ENCODE measurements at regions not wholly inside any gene's neighbourhood (a gene's known extent, or its start where the extent isn't known, plus 50 kb on each side); places are given as distances from the start of the nearest gene placed in this dataset.

DNA sequence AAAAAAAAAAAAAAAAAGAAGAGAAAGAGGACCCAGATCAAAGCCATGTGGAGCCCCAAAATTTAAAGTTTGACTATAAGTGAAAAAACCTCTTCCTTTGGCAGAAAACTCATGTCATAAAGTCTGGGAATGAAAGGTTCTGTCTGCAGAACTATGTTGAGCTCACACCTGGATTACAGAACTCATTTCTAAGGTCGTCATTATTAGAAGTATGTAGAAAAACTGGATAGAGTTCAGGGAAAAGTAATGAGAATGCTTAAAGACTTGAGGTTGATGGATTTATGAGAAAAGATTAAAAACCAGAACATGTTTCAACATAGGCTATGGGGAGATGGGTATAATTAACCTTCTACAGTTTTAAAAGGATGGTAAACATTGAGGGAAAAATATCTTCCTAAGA, 90.7 kb upstream of the COL11A1 start:
- in situ Hi-C loops (cut with HindIII; ENCODE audit: low pct_ligation_motif_present, low sequenced_read_pairs) = no loop called here
- no peaks in the 10 kb centered on the region for H3K36me3 ChIP-seq (replicated peaks)
- H3K27ac ChIP-seq = no peak overlapping the region
- no peak for DNase-seq
- no peaks in the 10 kb centered on the region for H3K27me3 ChIP-seq (replicated peaks)
- no peak for TF ChIP-seq CTCF (IDR thresholded peaks at IDR 0.05; ENCODE audit: low read depth, low read length, missing control alignments)
- no peak overlapping the region for H3K4me3 ChIP-seq (ENCODE audit: low read depth, low read length)

DNA sequence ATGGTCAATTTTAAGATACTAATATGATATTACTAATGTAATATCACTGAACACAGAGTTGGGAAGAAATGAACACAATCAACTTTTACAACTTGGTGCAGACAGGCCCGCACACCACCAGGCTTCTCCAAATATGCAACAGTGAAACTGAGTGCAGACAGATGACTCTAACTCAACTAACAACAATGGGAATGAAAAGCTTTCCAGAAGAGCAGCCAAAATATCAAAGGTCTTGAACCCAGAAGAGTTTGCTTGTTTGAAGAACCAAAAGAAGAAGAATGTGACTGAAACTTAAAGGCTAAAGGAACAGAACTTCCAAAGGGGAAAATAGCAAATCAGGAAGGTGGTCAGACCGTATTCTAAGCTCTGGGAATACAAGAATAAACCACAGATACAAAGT, 89.8 kb upstream of the COL11A1 start:
- no peak for DNase-seq
- Histone ChIP-seq H3K27ac (no peak overlapping the region), H3K4me3 (ENCODE audit: low read depth, low read length) (no peak overlapping the region), H3K36me3 (replicated peaks) (no peaks in the 10 kb centered on the region), H3K27me3 (replicated peaks) (no peaks in the 10 kb centered on the region)
- in situ Hi-C loops (cut with HindIII; ENCODE audit: low pct_ligation_motif_present, low sequenced_read_pairs) = no loop called here
- no peak for TF ChIP-seq CTCF (IDR thresholded peaks at IDR 0.05; ENCODE audit: low read depth, low read length, missing control alignments)

- Histone ChIP-seq H3K27ac (no peak overlapping the region), H3K36me3 (replicated peaks) (no peaks in the 10 kb centered on the region), H3K27me3 (replicated peaks) (no peaks in the 10 kb centered on the region), H3K4me3 (ENCODE audit: low read depth, low read length) (no peak overlapping the region)
- in situ Hi-C loops (cut with HindIII; ENCODE audit: low pct_ligation_motif_present, low sequenced_read_pairs) = no loop called here
- peak; percentile 79 for DNase-seq
- TF ChIP-seq CTCF (IDR thresholded peaks at IDR 0.05; ENCODE audit: low read depth, low read length, missing control alignments) = no peak
Measured at GRCh38 chr1:103197216-103197615, 88.9 kb upstream of the COL11A1 start.

GRCh38 chr1:103194984-103195383, 86.7 kb upstream of the COL11A1 start:
- no peak overlapping the region for H3K4me3 ChIP-seq (ENCODE audit: low read depth, low read length)
- no peaks in the 10 kb centered on the region for H3K27me3 ChIP-seq (replicated peaks)
- no peak for DNase-seq
- in situ Hi-C loops (cut with HindIII; ENCODE audit: low pct_ligation_motif_present, low sequenced_read_pairs) = no loop called here
- H3K27ac ChIP-seq = no peak overlapping the region
- TF ChIP-seq CTCF (IDR thresholded peaks at IDR 0.05; ENCODE audit: low read depth, low read length, missing control alignments) = no peak
- H3K36me3 ChIP-seq (replicated peaks) = no peaks in the 10 kb centered on the region

GRCh38 chr1:103194060-103194459, 85.7 kb upstream of the COL11A1 start:
- no peak for DNase-seq
- H3K27me3 ChIP-seq (replicated peaks) = no peaks in the 10 kb centered on the region
- in situ Hi-C loops (cut with HindIII; ENCODE audit: low pct_ligation_motif_present, low sequenced_read_pairs) = no loop called here
- H3K36me3 ChIP-seq (replicated peaks) = no peaks in the 10 kb centered on the region
- TF ChIP-seq CTCF (IDR thresholded peaks at IDR 0.05; ENCODE audit: low read depth, low read length, missing control alignments) = no peak
- no peak overlapping the region for H3K27ac ChIP-seq
- no peak overlapping the region for H3K4me3 ChIP-seq (ENCODE audit: low read depth, low read length)

GRCh38 chr1:103191327-103191726, 83.0 kb upstream of the COL11A1 start:
- H3K27me3 ChIP-seq (replicated peaks) = no peaks in the 10 kb centered on the region
- H3K27ac ChIP-seq = peak overlapping the region; percentile 14
- no peaks in the 10 kb centered on the region for H3K36me3 ChIP-seq (replicated peaks)
- H3K4me3 ChIP-seq (ENCODE audit: low read depth, low read length) = no peak overlapping the region
- no peak for TF ChIP-seq CTCF (IDR thresholded peaks at IDR 0.05; ENCODE audit: low read depth, low read length, missing control alignments)
- DNase-seq = peak; percentile 58
- in situ Hi-C loops (cut with HindIII; ENCODE audit: low pct_ligation_motif_present, low sequenced_read_pairs) = no loop called here
